Type B pancreatic cell (in vitro differentiated cells): ENCODE measurements at regions not wholly inside any gene's neighbourhood (a gene's known extent, or its start where the extent isn't known, plus 50 kb on each side); places are given as distances from the start of the nearest gene placed in this dataset.
"Not testable (repeated sequence)": the region's sequence is repeated elsewhere in the genome, so short reads cannot be mapped to it uniquely, and the experiment has no call there.

Source experiments
- DNase-seq: peaks from one replicate; pipeline ENCODE4 v3.0.0; 2021; ENCODE audit warnings: mixed read lengths; ENCODE audit not compliant: unreplicated experiment; ENCODE audit errors: extremely low spot score
- H3K27ac Mint-ChIP-seq: 2 replicates; pipeline ENCODE4 v1.8.0; 2021; ENCODE audit warnings: mild to moderate bottlenecking, mixed read lengths
- H3K27me3 Mint-ChIP-seq: 2 replicates; pipeline ENCODE4 v1.8.0; 2021; ENCODE audit warnings: mixed read lengths
- H3K36me3 Mint-ChIP-seq: 2 replicates; pipeline ENCODE4 v1.8.0; 2021; ENCODE audit warnings: mixed read lengths
- H3K4me1 Mint-ChIP-seq: one replicate; pipeline ENCODE4 v1.8.0; 2021; ENCODE audit warnings: mixed read lengths; ENCODE audit not compliant: unreplicated experiment
- H3K4me3 Mint-ChIP-seq: 2 replicates; pipeline ENCODE4 v1.8.0; 2021; ENCODE audit warnings: mild to moderate bottlenecking, mixed read lengths
- H3K9me3 Mint-ChIP-seq: 2 replicates; pipeline ENCODE4 v1.8.0; 2021; ENCODE audit warnings: mixed read lengths
- CTCF ChIP-seq: fragments of 200-600 bp; sonication (generic); conservative IDR thresholded peaks from 2 replicates; pipeline ENCODE4 v1.5.0; 2021; ENCODE audit warnings: antibody characterized with exemption, mild to moderate bottlenecking

- Mint-ChIP-seq H3K9me3 (no peaks in the 10 kb centered on the region), H3K27ac (no peak overlapping the region), H3K4me1 (no peaks in the 10 kb centered on the region), H3K27me3 (no peaks in the 10 kb centered on the region), H3K4me3 (no peak overlapping the region), H3K36me3 (no peaks in the 10 kb centered on the region)
- DNase-seq = no peak
- no peak for TF ChIP-seq CTCF
These were observed 214.3 kb upstream of the SPRY1 start for GRCh38 chr4:123182289-123182688.

GRCh38 chr4:123183308-123183707, 213.3 kb upstream of the SPRY1 start:
- TF ChIP-seq CTCF = no peak
- H3K4me1 Mint-ChIP-seq = no peaks in the 10 kb centered on the region
- DNase-seq = no peak
- no peaks in the 10 kb centered on the region for H3K9me3 Mint-ChIP-seq
- no peak overlapping the region for H3K27ac Mint-ChIP-seq
- H3K27me3 Mint-ChIP-seq = no peaks in the 10 kb centered on the region
- H3K36me3 Mint-ChIP-seq = no peaks in the 10 kb centered on the region
- no peak overlapping the region for H3K4me3 Mint-ChIP-seq

GRCh38 chr4:123183754-123184153, 212.8 kb upstream of the SPRY1 start:
- H3K4me3 Mint-ChIP-seq, H3K4me1 Mint-ChIP-seq, DNase-seq, H3K27me3 Mint-ChIP-seq, H3K27ac Mint-ChIP-seq, H3K9me3 Mint-ChIP-seq, H3K36me3 Mint-ChIP-seq: not testable (repeated sequence)

- Mint-ChIP-seq H3K27me3 (no peaks in the 10 kb centered on the region), H3K4me3 (no peak overlapping the region), H3K36me3 (no peaks in the 10 kb centered on the region), H3K9me3 (no peaks in the 10 kb centered on the region), H3K27ac (no peak overlapping the region), H3K4me1 (no peaks in the 10 kb centered on the region)
- no peak for DNase-seq
- TF ChIP-seq CTCF = no peak
These were observed 209.9 kb upstream of the SPRY1 start for GRCh38 chr4:123186731-123187130.

GRCh38 chr4:123190176-123190575, 206.4 kb upstream of the SPRY1 start:
- H3K4me3 Mint-ChIP-seq = no peak overlapping the region
- H3K27me3 Mint-ChIP-seq = no peaks in the 10 kb centered on the region
- DNase-seq = no peak
- no peak for TF ChIP-seq CTCF
- H3K4me1 Mint-ChIP-seq = no peaks in the 10 kb centered on the region
- no peak overlapping the region for H3K27ac Mint-ChIP-seq
- H3K36me3 Mint-ChIP-seq = no peaks in the 10 kb centered on the region
- no peaks in the 10 kb centered on the region for H3K9me3 Mint-ChIP-seq

GRCh38 chr4:123191728-123192127, 204.9 kb upstream of the SPRY1 start:
- DNase-seq = no peak
- H3K27ac Mint-ChIP-seq = no peak overlapping the region
- no peak overlapping the region for H3K4me3 Mint-ChIP-seq
- TF ChIP-seq CTCF = no peak
- no peaks in the 10 kb centered on the region for H3K27me3 Mint-ChIP-seq
- no peaks in the 10 kb centered on the region for H3K9me3 Mint-ChIP-seq
- no peaks in the 10 kb centered on the region for H3K36me3 Mint-ChIP-seq
- no peaks in the 10 kb centered on the region for H3K4me1 Mint-ChIP-seq
